Choroid plexus epithelial cell (primary cell): ENCODE measurements at regions not wholly inside any gene's neighbourhood (a gene's known extent, or its start where the extent isn't known, plus 50 kb on each side); places are given as distances from the start of the nearest gene placed in this dataset.

Source experiments
- DNase-seq: peaks from one replicate; pipeline ENCODE4 v3.0.0-alpha.2; 2010; ENCODE audit warnings: low read depth
- H3K4me3 ChIP-seq: 2 replicates; pipeline ENCODE4 v1.5.1; 2011; ENCODE audit warnings: low read depth, mild to moderate bottlenecking, control low read depth, low read length, moderate library complexity
- TF ChIP-seq, protein P1 (sequence below): conservative IDR thresholded peaks from 2 replicates; pipeline ENCODE4 v1.5.1; 2011; ENCODE audit warnings: low read depth, mild to moderate bottlenecking, control low read depth, inconsistent platforms, low read length, moderate library complexity

DNA sequence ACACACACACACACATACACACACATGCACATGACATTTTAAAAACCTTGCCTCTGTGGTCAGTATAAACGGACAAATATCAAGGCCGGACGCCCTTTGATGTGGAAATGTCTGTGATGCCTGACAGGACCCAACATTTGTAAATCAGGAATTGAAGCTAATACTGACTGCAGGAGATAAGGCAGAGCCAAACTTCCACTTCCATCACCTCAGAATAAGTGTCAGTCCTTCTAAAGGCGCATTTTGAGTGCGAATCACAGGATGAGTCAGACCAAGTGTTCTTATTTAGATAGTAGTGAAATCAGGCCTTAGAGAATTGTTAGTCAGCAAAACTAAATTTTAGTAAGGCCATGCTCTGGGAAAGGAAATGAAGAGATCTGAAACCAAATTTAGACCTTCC is 211.7 kb upstream of the LRATD1 start:
- no peak overlapping the region for H3K4me3 ChIP-seq
- no peak for DNase-seq
- TF ChIP-seq, protein P1, sequence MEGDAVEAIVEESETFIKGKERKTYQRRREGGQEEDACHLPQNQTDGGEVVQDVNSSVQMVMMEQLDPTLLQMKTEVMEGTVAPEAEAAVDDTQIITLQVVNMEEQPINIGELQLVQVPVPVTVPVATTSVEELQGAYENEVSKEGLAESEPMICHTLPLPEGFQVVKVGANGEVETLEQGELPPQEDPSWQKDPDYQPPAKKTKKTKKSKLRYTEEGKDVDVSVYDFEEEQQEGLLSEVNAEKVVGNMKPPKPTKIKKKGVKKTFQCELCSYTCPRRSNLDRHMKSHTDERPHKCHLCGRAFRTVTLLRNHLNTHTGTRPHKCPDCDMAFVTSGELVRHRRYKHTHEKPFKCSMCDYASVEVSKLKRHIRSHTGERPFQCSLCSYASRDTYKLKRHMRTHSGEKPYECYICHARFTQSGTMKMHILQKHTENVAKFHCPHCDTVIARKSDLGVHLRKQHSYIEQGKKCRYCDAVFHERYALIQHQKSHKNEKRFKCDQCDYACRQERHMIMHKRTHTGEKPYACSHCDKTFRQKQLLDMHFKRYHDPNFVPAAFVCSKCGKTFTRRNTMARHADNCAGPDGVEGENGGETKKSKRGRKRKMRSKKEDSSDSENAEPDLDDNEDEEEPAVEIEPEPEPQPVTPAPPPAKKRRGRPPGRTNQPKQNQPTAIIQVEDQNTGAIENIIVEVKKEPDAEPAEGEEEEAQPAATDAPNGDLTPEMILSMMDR = no peak

DNA sequence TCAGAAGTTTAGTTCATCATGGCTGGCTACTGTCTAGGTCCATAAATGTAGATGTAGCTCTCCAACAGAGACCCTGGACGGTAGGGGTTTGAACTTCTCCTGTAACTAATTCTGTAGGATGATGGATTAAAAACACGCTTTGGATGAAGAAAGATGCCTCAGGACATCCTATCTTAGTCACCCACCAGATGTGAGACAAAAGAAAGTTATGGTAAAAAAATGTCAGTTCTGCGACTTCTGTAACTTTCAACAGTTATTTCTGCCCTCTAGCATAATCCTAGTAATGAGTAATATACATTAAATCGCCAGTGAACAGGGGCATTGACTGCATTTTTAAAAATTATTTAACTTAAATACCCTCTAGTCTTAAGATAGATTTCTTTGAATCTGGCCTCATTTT is 210.1 kb upstream of the LRATD1 start:
- no peak overlapping the region for H3K4me3 ChIP-seq
- no peak for DNase-seq
- TF ChIP-seq, protein P1 = no peak

DNA sequence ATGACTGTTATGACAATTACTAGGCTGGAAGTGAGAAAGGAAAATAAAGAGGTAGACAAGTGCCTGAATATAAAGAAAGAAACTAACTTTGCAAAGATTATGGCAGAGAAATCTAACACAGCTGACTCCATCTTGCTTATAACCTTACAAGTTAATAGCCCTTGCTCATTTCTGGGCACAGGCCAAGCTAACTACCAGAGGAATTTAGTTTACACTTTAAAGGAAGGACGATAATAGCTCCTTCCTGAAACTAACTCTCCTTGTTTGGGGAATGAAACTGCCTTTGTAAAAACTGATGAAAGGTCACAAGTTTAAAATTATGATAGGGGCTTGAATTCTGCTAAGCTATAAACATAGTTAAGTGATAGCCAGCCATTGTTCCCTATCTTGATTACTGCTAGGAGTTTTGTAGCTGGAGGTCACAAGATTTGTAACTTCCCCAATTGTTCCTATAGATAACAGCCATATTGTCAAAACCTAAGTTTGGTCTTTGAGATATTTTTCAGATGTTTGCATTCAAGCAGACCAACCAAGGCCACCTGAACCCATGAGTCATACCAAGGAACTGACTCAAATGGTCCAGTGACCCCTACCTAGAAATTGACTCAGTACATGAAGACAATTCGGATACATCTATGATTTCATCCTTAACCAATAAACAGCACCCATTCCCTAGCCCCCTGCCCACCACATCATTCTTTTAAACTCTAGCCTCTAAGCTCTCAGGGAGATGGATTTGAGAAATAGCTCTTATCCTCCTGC is 209.2 kb upstream of the LRATD1 start:
- H3K4me3 ChIP-seq = no peak overlapping the region
- TF ChIP-seq, protein P1 = no peak
- no peak for DNase-seq

DNA sequence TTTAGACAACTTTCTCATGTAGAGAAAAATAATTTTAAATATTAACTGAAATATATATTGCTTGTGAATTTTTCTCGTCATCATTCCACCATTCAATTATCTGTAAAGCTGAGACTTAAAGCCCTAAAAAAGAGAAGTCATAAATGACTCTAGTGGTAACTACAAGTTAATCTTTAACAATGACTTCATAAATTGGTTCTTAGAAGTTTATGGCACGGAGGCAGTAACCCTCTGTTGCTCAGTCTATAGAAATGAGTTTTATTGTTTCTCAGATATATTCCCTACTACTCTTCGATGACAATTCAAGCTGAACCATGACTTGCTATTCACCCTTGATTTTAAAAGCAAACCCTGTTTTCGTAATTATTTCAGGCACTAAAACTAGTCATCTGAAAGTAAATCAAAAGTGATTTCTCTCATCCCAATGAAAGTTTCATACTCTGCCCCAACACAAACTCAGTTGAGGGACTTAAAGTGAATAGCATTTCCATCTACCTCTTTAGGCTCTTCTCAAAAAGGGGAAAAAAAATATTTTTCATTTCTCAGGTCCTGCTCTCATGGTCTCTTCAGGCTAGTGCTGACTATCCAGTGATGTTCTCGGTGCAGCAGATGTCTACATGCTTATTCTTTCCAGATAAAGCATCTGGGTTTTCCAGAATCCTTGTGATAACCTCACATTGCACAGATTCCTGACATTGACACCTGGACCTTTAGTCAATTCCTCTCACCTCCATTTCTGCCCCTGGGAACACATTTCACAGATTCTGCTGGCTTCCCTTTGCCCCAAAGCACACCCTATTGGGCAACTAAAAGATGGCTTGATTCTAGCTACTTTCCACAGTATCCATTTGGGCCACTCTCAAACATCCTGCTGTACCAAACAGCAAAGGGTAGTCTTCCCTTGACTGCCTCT is 207.8 kb upstream of the LRATD1 start:
- H3K4me3 ChIP-seq = no peak overlapping the region
- TF ChIP-seq, protein P1 = no peak
- DNase-seq = no peak

DNA sequence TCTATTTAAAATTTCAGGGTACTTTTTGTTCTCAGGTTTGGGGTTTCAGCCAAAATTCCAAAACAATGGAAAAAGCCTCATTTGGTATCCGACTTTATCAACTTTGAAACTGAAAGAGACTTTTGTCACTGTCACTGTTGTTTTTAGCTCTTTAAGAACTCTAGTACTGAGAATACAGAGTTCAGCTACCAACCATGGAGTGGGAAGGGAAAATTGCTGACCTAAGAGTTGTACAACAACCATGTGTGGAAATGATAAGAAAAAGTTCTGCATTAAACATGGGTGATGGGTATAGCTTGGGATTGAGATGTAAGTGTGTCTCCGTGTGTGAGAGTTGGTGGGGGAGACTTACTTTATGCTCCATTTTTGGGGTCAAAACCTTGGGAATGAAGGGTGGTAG is 206.6 kb upstream of the LRATD1 start:
- DNase-seq = no peak
- TF ChIP-seq, protein P1 = no peak
- H3K4me3 ChIP-seq = no peak overlapping the region

DNA sequence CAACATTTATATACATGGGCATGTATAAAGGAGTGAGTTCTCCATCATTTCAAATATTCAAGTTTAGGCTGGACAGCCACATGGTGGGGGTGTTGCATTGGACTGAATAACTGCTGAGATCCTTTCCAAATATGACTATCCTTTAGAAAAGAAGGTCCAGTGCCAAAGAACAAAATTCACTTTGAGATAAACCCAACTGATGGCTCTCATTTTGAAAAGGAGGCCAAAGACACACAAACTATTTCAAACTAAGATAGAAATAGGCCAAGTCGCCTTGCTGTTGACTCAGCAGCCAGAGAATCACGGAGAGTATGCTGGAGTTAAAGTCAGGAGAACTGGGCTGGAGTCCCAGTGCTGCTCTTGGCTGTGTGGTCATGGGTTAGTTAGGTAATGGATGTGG is 204.5 kb upstream of the LRATD1 start:
- peak; percentile 41 for DNase-seq
- H3K4me3 ChIP-seq = no peak overlapping the region
- TF ChIP-seq, protein P1 = peak; percentile 10
